ENCODE measurements at regions not wholly inside any gene's neighbourhood (a gene's known extent, or its start where the extent isn't known, plus 50 kb on each side); places are given as distances from the start of the nearest gene placed in this dataset.

GRCh38 chr4:106607558-106607957 lies 239.0 kb upstream of the GIMD1 start:
- Histone ChIP-seq H3K9me3 (peaks cover 22% of the 10 kb centered on the region), H3K4me1 (no peaks in the 10 kb centered on the region), H3K27me3 (no peaks in the 10 kb centered on the region), H3K36me3 (no peaks in the 10 kb centered on the region), H3K27ac (no peak overlapping the region), H3K9ac (no peak overlapping the region), H4K20me1 (no peaks in the 10 kb centered on the region), H3K4me3 (no peak overlapping the region), H3K4me2 (no peak overlapping the region)
- TF ChIP-seq Cebpa-rat (IDR thresholded peaks at IDR 0.05) = no peak

- Histone ChIP-seq H4K20me1 (no peaks in the 10 kb centered on the region), H3K9me3 (peaks cover 6% of the 10 kb centered on the region; the same call in 1 of the 2 replicates), H3K4me2 (no peak overlapping the region), H3K36me3 (no peaks in the 10 kb centered on the region), H3K27me3 (no peaks in the 10 kb centered on the region), H3K9ac (no peak overlapping the region), H3K4me1 (no peaks in the 10 kb centered on the region), H3K27ac (no peak overlapping the region), H3K4me3 (no peak overlapping the region)
- TF ChIP-seq Cebpa-rat (IDR thresholded peaks at IDR 0.05) = no peak
Measured at GRCh38 chr4:106604319-106605051, 235.9 kb upstream of the GIMD1 start.

GRCh38 chr4:106603471-106603870 lies 234.9 kb upstream of the GIMD1 start:
- no peaks in the 10 kb centered on the region for H4K20me1 ChIP-seq
- TF ChIP-seq Cebpa-rat (IDR thresholded peaks at IDR 0.05) = no peak
- no peaks in the 10 kb centered on the region for H3K27me3 ChIP-seq
- H3K9ac ChIP-seq = no peak overlapping the region
- H3K4me3 ChIP-seq = no peak overlapping the region
- no peak overlapping the region for H3K27ac ChIP-seq
- H3K36me3 ChIP-seq = no peaks in the 10 kb centered on the region
- peaks cover 6% of the 10 kb centered on the region; the same call in 1 of the 2 replicates for H3K9me3 ChIP-seq
- H3K4me2 ChIP-seq = no peak overlapping the region
- no peaks in the 10 kb centered on the region for H3K4me1 ChIP-seq

GRCh38 chr4:106602711-106603110 lies 234.1 kb upstream of the GIMD1 start:
- no peak for TF ChIP-seq Cebpa-rat (IDR thresholded peaks at IDR 0.05)
- peaks cover 6% of the 10 kb centered on the region; the same call in 1 of the 2 replicates for H3K9me3 ChIP-seq
- no peaks in the 10 kb centered on the region for H4K20me1 ChIP-seq
- H3K27me3 ChIP-seq = no peaks in the 10 kb centered on the region
- no peak overlapping the region for H3K9ac ChIP-seq
- H3K36me3 ChIP-seq = no peaks in the 10 kb centered on the region
- no peak overlapping the region for H3K27ac ChIP-seq
- H3K4me3 ChIP-seq = no peak overlapping the region
- no peaks in the 10 kb centered on the region for H3K4me1 ChIP-seq
- H3K4me2 ChIP-seq = no peak overlapping the region

GRCh38 chr4:106601519-106601918 lies 232.9 kb upstream of the GIMD1 start:
- H3K27ac ChIP-seq = no peak overlapping the region
- no peaks in the 10 kb centered on the region for H3K27me3 ChIP-seq
- no peaks in the 10 kb centered on the region for H4K20me1 ChIP-seq
- no peak overlapping the region for H3K9ac ChIP-seq
- H3K4me3 ChIP-seq = no peak overlapping the region
- no peak overlapping the region for H3K4me2 ChIP-seq
- no peaks in the 10 kb centered on the region for H3K4me1 ChIP-seq
- TF ChIP-seq Cebpa-rat (IDR thresholded peaks at IDR 0.05) = no peak
- H3K36me3 ChIP-seq = no peaks in the 10 kb centered on the region
- H3K9me3 ChIP-seq = peaks cover 6% of the 10 kb centered on the region; the same call in 1 of the 2 replicates

- Histone ChIP-seq H3K9me3 (no peaks in the 10 kb centered on the region), H3K27me3 (no peaks in the 10 kb centered on the region), H4K20me1 (no peaks in the 10 kb centered on the region), H3K4me2 (no peak overlapping the region), H3K9ac (no peak overlapping the region), H3K27ac (no peak overlapping the region), H3K36me3 (no peaks in the 10 kb centered on the region), H3K4me1 (no peaks in the 10 kb centered on the region), H3K4me3 (no peak overlapping the region)
- no peak for TF ChIP-seq Cebpa-rat (IDR thresholded peaks at IDR 0.05)
Measured at GRCh38 chr4:106595906-106596305, 227.3 kb upstream of the GIMD1 start.

- Histone ChIP-seq H3K4me3 (no peak overlapping the region), H3K9ac (no peak overlapping the region), H3K27me3 (no peaks in the 10 kb centered on the region), H4K20me1 (no peaks in the 10 kb centered on the region), H3K27ac (no peak overlapping the region), H3K4me1 (no peaks in the 10 kb centered on the region), H3K9me3 (no peaks in the 10 kb centered on the region), H3K4me2 (no peak overlapping the region), H3K36me3 (no peaks in the 10 kb centered on the region)
- no peak for TF ChIP-seq Cebpa-rat (IDR thresholded peaks at IDR 0.05)
Measured at GRCh38 chr4:106594291-106594952, 225.8 kb upstream of the GIMD1 start.

- no peaks in the 10 kb centered on the region for H3K36me3 ChIP-seq
- H4K20me1 ChIP-seq = no peaks in the 10 kb centered on the region
- H3K9me3 ChIP-seq = no peaks in the 10 kb centered on the region
- no peaks in the 10 kb centered on the region for H3K27me3 ChIP-seq
- H3K4me3 ChIP-seq = no peak overlapping the region
- no peak overlapping the region for H3K27ac ChIP-seq
- H3K4me1 ChIP-seq = no peaks in the 10 kb centered on the region
- no peak overlapping the region for H3K4me2 ChIP-seq
- H3K9ac ChIP-seq = no peak overlapping the region
- TF ChIP-seq Cebpa-rat (IDR thresholded peaks at IDR 0.05) = no peak
Measured at GRCh38 chr4:106588891-106589290, 220.3 kb upstream of the GIMD1 start.

GRCh38 chr4:106587558-106587957 lies 219.0 kb upstream of the GIMD1 start:
- Histone ChIP-seq H3K27me3 (no peaks in the 10 kb centered on the region), H3K4me1 (no peaks in the 10 kb centered on the region), H3K4me3 (no peak overlapping the region), H3K36me3 (no peaks in the 10 kb centered on the region), H3K9ac (no peak overlapping the region), H3K4me2 (no peak overlapping the region), H3K9me3 (no peaks in the 10 kb centered on the region), H3K27ac (no peak overlapping the region), H4K20me1 (no peaks in the 10 kb centered on the region)
- no peak for TF ChIP-seq Cebpa-rat (IDR thresholded peaks at IDR 0.05)

- Histone ChIP-seq H3K27ac (no peak overlapping the region), H3K4me1 (no peaks in the 10 kb centered on the region), H3K4me2 (no peak overlapping the region), H3K9me3 (no peaks in the 10 kb centered on the region), H4K20me1 (no peaks in the 10 kb centered on the region), H3K9ac (no peak overlapping the region), H3K36me3 (no peaks in the 10 kb centered on the region), H3K4me3 (no peak overlapping the region), H3K27me3 (no peaks in the 10 kb centered on the region)
- no peak for TF ChIP-seq Cebpa-rat (IDR thresholded peaks at IDR 0.05)
Measured at GRCh38 chr4:106585915-106586349, 217.4 kb upstream of the GIMD1 start.

Data from BLaER1 (cell line).